Prostate gland (tissue), 2 donors: ENCODE measurements at regions not wholly inside any gene's neighbourhood (a gene's known extent, or its start where the extent isn't known, plus 50 kb on each side); places are given as distances from the start of the nearest gene placed in this dataset.

ENCODE experiments used
- POLR2A ChIP-seq: fragments of 450-650 bp; IDR thresholded peaks from one replicate; pipeline ENCODE4 v1.6.1; 2016; ENCODE audit warnings: antibody characterized with exemption, mild to moderate bottlenecking
- POLR2AphosphoS5 ChIP-seq: sonication (generic); formaldehyde crosslinking; IDR thresholded peaks from one replicate; pipeline ENCODE4 v1.6.1; 2017; ENCODE audit warnings: antibody characterized with exemption
- TF ChIP-seq, protein P1 (sequence below), 4 experiments: fragments of 200-600 bp in 2 of 4; fragments of 450-650 bp in 2 of 4; sonication (generic) in 2 of 4; IDR thresholded peaks; 1 replicate in 3 of 4; 2 replicates in 1 of 4; pipeline ENCODE4 v1.5.1; 2016 to 2019; ENCODE audit warnings: antibody characterized with exemption in 4 of 4, mild to moderate bottlenecking in 2 of 4, moderate library complexity in 2 of 4

DNA sequence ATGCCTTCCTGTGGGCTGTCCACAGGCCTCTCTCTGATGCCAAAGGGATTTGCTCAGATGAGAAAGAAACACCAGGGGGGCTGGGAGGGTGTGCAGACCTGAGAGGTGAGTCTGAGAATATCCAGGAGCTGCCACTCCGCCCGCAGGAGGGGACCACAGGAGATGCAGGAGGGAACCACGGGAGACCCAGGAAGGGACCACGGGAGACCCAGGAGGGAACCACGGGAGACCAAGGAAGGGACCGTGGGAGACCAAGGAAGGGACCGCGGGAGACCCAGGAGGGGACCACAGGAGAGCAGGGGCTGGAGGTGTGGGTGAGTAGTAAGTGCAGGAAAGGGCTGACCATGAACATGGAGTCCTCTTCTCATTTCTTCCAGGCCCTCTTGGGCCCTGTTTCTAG, 74.6 kb upstream of the SFSWAP start:
- TF ChIP-seq, protein P1, sequence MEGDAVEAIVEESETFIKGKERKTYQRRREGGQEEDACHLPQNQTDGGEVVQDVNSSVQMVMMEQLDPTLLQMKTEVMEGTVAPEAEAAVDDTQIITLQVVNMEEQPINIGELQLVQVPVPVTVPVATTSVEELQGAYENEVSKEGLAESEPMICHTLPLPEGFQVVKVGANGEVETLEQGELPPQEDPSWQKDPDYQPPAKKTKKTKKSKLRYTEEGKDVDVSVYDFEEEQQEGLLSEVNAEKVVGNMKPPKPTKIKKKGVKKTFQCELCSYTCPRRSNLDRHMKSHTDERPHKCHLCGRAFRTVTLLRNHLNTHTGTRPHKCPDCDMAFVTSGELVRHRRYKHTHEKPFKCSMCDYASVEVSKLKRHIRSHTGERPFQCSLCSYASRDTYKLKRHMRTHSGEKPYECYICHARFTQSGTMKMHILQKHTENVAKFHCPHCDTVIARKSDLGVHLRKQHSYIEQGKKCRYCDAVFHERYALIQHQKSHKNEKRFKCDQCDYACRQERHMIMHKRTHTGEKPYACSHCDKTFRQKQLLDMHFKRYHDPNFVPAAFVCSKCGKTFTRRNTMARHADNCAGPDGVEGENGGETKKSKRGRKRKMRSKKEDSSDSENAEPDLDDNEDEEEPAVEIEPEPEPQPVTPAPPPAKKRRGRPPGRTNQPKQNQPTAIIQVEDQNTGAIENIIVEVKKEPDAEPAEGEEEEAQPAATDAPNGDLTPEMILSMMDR (IDR thresholded peaks at IDR 0.05): no peak
- TF ChIP-seq POLR2A (no peak), POLR2AphosphoS5 (no peak)
